GM12872 (cell line): ENCODE measurements at regions not wholly inside any gene's neighbourhood (a gene's known extent, or its start where the extent isn't known, plus 50 kb on each side); places are given as distances from the start of the nearest gene placed in this dataset.

Source experiments
- CTCF ChIP-seq: IDR thresholded peaks from 3 replicates; pipeline ENCODE4 v1.5.1; 2011; ENCODE audit warnings: low read depth, mild to moderate bottlenecking, low read length, moderate library complexity; ENCODE audit not compliant: insufficient read depth

- no peak for TF ChIP-seq CTCF
Observed at GRCh38 chr10:23974746-23975272, 234.1 kb upstream of the KIAA1217 start.

GRCh38 chr10:23975431-23975830, 233.5 kb upstream of the KIAA1217 start:
- no peak for TF ChIP-seq CTCF

- TF ChIP-seq CTCF: no peak
Observed at GRCh38 chr10:23976275-23976674, 232.7 kb upstream of the KIAA1217 start.

GRCh38 chr10:23978317-23978716, 230.6 kb upstream of the KIAA1217 start:
- TF ChIP-seq CTCF: no peak

- no peak for TF ChIP-seq CTCF
Observed at GRCh38 chr10:23980094-23980493, 228.8 kb upstream of the KIAA1217 start.

- no peak for TF ChIP-seq CTCF
Observed at GRCh38 chr10:23981520-23982309, 227.2 kb upstream of the KIAA1217 start.

- no peak for TF ChIP-seq CTCF
Observed at GRCh38 chr10:23988006-23988405, 220.9 kb upstream of the KIAA1217 start.
